HepG2 (cell line): ENCODE measurements at regions not wholly inside any gene's neighbourhood (a gene's known extent, or its start where the extent isn't known, plus 50 kb on each side); places are given as distances from the start of the nearest gene placed in this dataset.

Experiments used
- CTCF ChIP-seq: sonication (generic); formaldehyde crosslinking; IDR thresholded peaks from 2 replicates; pipeline ENCODE4 v1.5.0; 2020; ENCODE audit warnings: mild to moderate bottlenecking, missing genetic modification reagents, moderate library complexity
- KDM1A ChIP-seq: IDR thresholded peaks from 2 replicates; pipeline ENCODE4 v1.6.1; 2016; ENCODE audit warnings: missing compliant biosample characterization
- MLX ChIP-seq: IDR thresholded peaks from 2 replicates; pipeline ENCODE4 v1.6.1; 2016
- U2AF1 ChIP-seq: fragments of 200-400 bp; formaldehyde crosslinking; optimal IDR thresholded peaks from 2 replicates; pipeline ENCODE3; 2017; ENCODE audit warnings: mild to moderate bottlenecking, low read depth, low read length
- ZMAT5 ChIP-seq: sonication (generic); formaldehyde crosslinking; IDR thresholded peaks from 2 replicates; pipeline ENCODE4 v1.5.0; 2020; ENCODE audit warnings: mild to moderate bottlenecking, low read depth, missing genetic modification reagents, borderline replicate concordance
- ZNF816 ChIP-seq: sonication (generic); formaldehyde crosslinking; IDR thresholded peaks from 2 replicates; pipeline ENCODE4 v1.8.0; 2022; ENCODE audit warnings: missing genetic modification reagents, mild to moderate bottlenecking, borderline replicate concordance

DNA sequence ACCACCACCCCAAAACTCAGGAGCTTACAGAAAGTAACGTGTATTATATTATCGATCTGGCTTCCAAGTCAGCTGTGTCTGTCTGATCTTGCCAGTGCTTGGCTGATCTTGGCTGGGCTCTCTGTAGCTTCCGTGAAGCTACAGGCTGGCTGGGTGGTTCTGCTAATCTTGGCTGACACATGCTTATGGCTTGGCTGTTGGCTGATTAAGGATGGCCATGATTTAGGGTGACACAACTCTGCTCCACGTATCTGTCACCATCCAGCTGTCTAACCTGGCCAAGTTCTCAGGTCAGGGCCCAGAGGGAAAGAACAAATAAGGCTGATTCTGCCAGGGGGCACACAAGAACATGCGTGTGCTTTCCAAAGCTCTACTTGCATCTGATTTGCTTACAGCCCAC is 64.7 kb upstream of the PRL start:
- TF ChIP-seq ZMAT5 (CRISPR knock-in tag), result no peak
- no peak for TF ChIP-seq CTCF (CRISPR knock-in tag)
- no peak for TF ChIP-seq U2AF1
- TF ChIP-seq KDM1A (CRISPR knock-in tag), result no peak
- TF ChIP-seq ZNF816 (CRISPR knock-in tag), result no peak
- TF ChIP-seq MLX (CRISPR knock-in tag), result no peak
